Neural cell (in vitro differentiated cells): ENCODE measurements at regions not wholly inside any gene's neighbourhood (a gene's known extent, or its start where the extent isn't known, plus 50 kb on each side); places are given as distances from the start of the nearest gene placed in this dataset.

ENCODE experiments used
- H2AFZ ChIP-seq: fragments of 200-600, 300-800 bp; sonication (generic), shearing (Covaris generic); 2 replicates; pipeline ENCODE4 v1.6.0; 2014; ENCODE audit warnings: low read depth, mild to moderate bottlenecking, antibody characterized with exemption, low read length, moderate library complexity
- H3F3A ChIP-seq: fragments of 200-600 bp; shearing (Covaris generic); 2 replicates; pipeline ENCODE4 v1.6.1; 2016; ENCODE audit warnings: mild to moderate bottlenecking, moderate library complexity, mixed read lengths, antibody characterized with exemption, low read length; ENCODE audit not compliant: insufficient read depth, poor library complexity, severe bottlenecking
- H3K27ac ChIP-seq: fragments of 200-600, 300-800 bp; sonication (generic), shearing (Covaris generic); 2 replicates; pipeline ENCODE4 v1.5.1; 2014; ENCODE audit warnings: mild to moderate bottlenecking, low read length, moderate library complexity
- H3K27me3 ChIP-seq: fragments of 300-800, 200-600 bp; sonication (generic), shearing (Covaris generic); 2 replicates; pipeline ENCODE4 v1.6.0; 2014; ENCODE audit warnings: mild to moderate bottlenecking, low read depth, low read length, moderate library complexity; ENCODE audit not compliant: insufficient read depth
- H3K36me3 ChIP-seq: fragments of 300-800, 200-600 bp; sonication (generic), shearing (Covaris generic); 2 replicates; pipeline ENCODE4 v1.5.1; 2014; ENCODE audit warnings: mild to moderate bottlenecking, antibody characterized with exemption, low read length, moderate library complexity; ENCODE audit not compliant: insufficient read depth
- H3K4me2 ChIP-seq: fragments of 300-800, 200-600 bp; sonication (generic), shearing (Covaris generic); 2 replicates; pipeline ENCODE4 v1.6.0; 2014; ENCODE audit warnings: mild to moderate bottlenecking, low read length
- H3K4me3 ChIP-seq: fragments of 300-800, 200-600 bp; sonication (generic), shearing (Covaris generic); 2 replicates; pipeline ENCODE4 v1.5.1; 2014; ENCODE audit warnings: mild to moderate bottlenecking, low read length, moderate library complexity
- H3K79me2 ChIP-seq: fragments of 200-600 bp; shearing (Covaris generic); replicated peaks from 2 replicates; pipeline ENCODE4 v1.6.0; 2014; ENCODE audit warnings: mild to moderate bottlenecking, low read length, moderate library complexity; ENCODE audit not compliant: insufficient read depth
- H3K9ac ChIP-seq: fragments of 300-800, 200-600 bp; sonication (generic), shearing (Covaris generic); 2 replicates; pipeline ENCODE4 v1.6.1; 2016; ENCODE audit warnings: mild to moderate bottlenecking, low read length, mixed read lengths
- H3K9me2 ChIP-seq: fragments of 200-600 bp; shearing (Covaris generic); 2 replicates; pipeline ENCODE4 v1.6.1; 2016; ENCODE audit warnings: mild to moderate bottlenecking, low read length, mixed read lengths; ENCODE audit not compliant: insufficient read depth
- H3K9me3 ChIP-seq: fragments of 200-600, 300-800 bp; sonication (generic), shearing (Covaris generic); 2 replicates; pipeline ENCODE4 v1.6.1; 2016; ENCODE audit warnings: mild to moderate bottlenecking, mixed run types, low read length, moderate library complexity, mixed read lengths
- H4K20me1 ChIP-seq: fragments of 200-600 bp; shearing (Covaris generic); 2 replicates; pipeline ENCODE4 v1.6.1; 2016; ENCODE audit warnings: mild to moderate bottlenecking, mixed run types; ENCODE audit not compliant: insufficient read depth
- CTCF ChIP-seq: fragments of 450-650 bp; IDR thresholded peaks from 2 replicates; pipeline ENCODE4 v1.5.1; 2014; ENCODE audit warnings: antibody characterized with exemption, mild to moderate bottlenecking, moderate library complexity; ENCODE audit not compliant: poor library complexity, severe bottlenecking
- EP300 ChIP-seq: fragments of 450-650 bp; conservative IDR thresholded peaks from 2 replicates; pipeline ENCODE4 v1.6.1; 2014; ENCODE audit warnings: antibody characterized with exemption, mild to moderate bottlenecking, moderate library complexity; ENCODE audit not compliant: poor library complexity, severe bottlenecking
- EZH2 ChIP-seq: fragments of 200-600, 300-800 bp; shearing (Covaris generic), sonication (generic); IDR thresholded peaks from 2 replicates; pipeline ENCODE4 v1.6.1; 2014; ENCODE audit warnings: antibody characterized with exemption, low read length, borderline replicate concordance, mild to moderate bottlenecking; ENCODE audit not compliant: insufficient read depth, poor library complexity, severe bottlenecking
- MXI1 ChIP-seq: fragments of 450-650 bp; conservative IDR thresholded peaks from 2 replicates; pipeline ENCODE4 v1.6.1; 2014; ENCODE audit warnings: antibody characterized with exemption, mild to moderate bottlenecking; ENCODE audit not compliant: poor library complexity, severe bottlenecking
- POLR2AphosphoS5 ChIP-seq: IDR thresholded peaks from 2 replicates; pipeline ENCODE4 v1.6.1; 2012
- RAD21 ChIP-seq: fragments of 450-650 bp; conservative IDR thresholded peaks from 2 replicates; pipeline ENCODE4 v1.6.1; 2014; ENCODE audit warnings: antibody characterized with exemption, mild to moderate bottlenecking, moderate library complexity
- SMC3 ChIP-seq: fragments of 450-650 bp; conservative IDR thresholded peaks from 2 replicates; pipeline ENCODE4 v1.6.1; 2014; ENCODE audit warnings: antibody characterized with exemption, mild to moderate bottlenecking, moderate library complexity; ENCODE audit not compliant: poor library complexity
- TAF1 ChIP-seq: IDR thresholded peaks from 2 replicates; pipeline ENCODE4 v1.6.1; 2012; ENCODE audit warnings: low read depth
- TF ChIP-seq, protein P1 (sequence below): IDR thresholded peaks from 2 replicates; pipeline ENCODE4 v1.6.1; 2012; ENCODE audit warnings: borderline replicate concordance

- no peaks in the 10 kb centered on the region for H3K36me3 ChIP-seq
Observed at GRCh38 chr2:151049746-151050145, 211.9 kb downstream of the RBM43 start.

GRCh38 chr2:151048331-151049054 is 213.2 kb downstream of the RBM43 start:
- Histone ChIP-seq H3K9ac (no peak overlapping the region), H3K9me2 (no peaks in the 10 kb centered on the region), H3K27me3 (no peaks in the 10 kb centered on the region), H3K4me3 (no peak overlapping the region), H3K4me2 (no peak overlapping the region), H4K20me1 (no peaks in the 10 kb centered on the region), H3F3A (peaks cover 3% of the 10 kb centered on the region), H2AFZ (no peak overlapping the region), H3K36me3 (no peaks in the 10 kb centered on the region), H3K9me3 (no peaks in the 10 kb centered on the region), H3K27ac (no peak overlapping the region), H3K79me2 (no peaks in the 10 kb centered on the region)
- TF ChIP-seq, protein P1, sequence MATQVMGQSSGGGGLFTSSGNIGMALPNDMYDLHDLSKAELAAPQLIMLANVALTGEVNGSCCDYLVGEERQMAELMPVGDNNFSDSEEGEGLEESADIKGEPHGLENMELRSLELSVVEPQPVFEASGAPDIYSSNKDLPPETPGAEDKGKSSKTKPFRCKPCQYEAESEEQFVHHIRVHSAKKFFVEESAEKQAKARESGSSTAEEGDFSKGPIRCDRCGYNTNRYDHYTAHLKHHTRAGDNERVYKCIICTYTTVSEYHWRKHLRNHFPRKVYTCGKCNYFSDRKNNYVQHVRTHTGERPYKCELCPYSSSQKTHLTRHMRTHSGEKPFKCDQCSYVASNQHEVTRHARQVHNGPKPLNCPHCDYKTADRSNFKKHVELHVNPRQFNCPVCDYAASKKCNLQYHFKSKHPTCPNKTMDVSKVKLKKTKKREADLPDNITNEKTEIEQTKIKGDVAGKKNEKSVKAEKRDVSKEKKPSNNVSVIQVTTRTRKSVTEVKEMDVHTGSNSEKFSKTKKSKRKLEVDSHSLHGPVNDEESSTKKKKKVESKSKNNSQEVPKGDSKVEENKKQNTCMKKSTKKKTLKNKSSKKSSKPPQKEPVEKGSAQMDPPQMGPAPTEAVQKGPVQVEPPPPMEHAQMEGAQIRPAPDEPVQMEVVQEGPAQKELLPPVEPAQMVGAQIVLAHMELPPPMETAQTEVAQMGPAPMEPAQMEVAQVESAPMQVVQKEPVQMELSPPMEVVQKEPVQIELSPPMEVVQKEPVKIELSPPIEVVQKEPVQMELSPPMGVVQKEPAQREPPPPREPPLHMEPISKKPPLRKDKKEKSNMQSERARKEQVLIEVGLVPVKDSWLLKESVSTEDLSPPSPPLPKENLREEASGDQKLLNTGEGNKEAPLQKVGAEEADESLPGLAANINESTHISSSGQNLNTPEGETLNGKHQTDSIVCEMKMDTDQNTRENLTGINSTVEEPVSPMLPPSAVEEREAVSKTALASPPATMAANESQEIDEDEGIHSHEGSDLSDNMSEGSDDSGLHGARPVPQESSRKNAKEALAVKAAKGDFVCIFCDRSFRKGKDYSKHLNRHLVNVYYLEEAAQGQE, result no peak

More at GRCh38 chr2:151049746-151050145, 211.9 kb downstream of the RBM43 start:
- Histone ChIP-seq H3K9me3 (no peaks in the 10 kb centered on the region), H3K27me3 (no peaks in the 10 kb centered on the region), H3K9ac (no peak overlapping the region), H3K27ac (no peak overlapping the region), H3K4me2 (no peak overlapping the region), H3K79me2 (no peaks in the 10 kb centered on the region), H3K9me2 (no peaks in the 10 kb centered on the region), H2AFZ (no peak overlapping the region), H4K20me1 (no peaks in the 10 kb centered on the region), H3F3A (peaks cover 3% of the 10 kb centered on the region), H3K4me3 (no peak overlapping the region)
- TF ChIP-seq CTCF (no peak), RAD21 (no peak), EP300 (no peak), SMC3 (no peak), MXI1 (no peak), POLR2AphosphoS5 (no peak), TAF1 (no peak), EZH2 (no peak)
- TF ChIP-seq, protein P1, result no peak
